HG03108 (cell line): ENCODE measurements at regions not wholly inside any gene's neighbourhood (a gene's known extent, or its start where the extent isn't known, plus 50 kb on each side); places are given as distances from the start of the nearest gene placed in this dataset.

ENCODE experiments used
- ATAC-seq: cut with Tn5 transposase; IDR thresholded peaks from one replicate; pipeline ENCODE4 v1.9.1; 2021; ENCODE audit warnings: moderate library complexity; ENCODE audit not compliant: unreplicated experiment

DNA sequence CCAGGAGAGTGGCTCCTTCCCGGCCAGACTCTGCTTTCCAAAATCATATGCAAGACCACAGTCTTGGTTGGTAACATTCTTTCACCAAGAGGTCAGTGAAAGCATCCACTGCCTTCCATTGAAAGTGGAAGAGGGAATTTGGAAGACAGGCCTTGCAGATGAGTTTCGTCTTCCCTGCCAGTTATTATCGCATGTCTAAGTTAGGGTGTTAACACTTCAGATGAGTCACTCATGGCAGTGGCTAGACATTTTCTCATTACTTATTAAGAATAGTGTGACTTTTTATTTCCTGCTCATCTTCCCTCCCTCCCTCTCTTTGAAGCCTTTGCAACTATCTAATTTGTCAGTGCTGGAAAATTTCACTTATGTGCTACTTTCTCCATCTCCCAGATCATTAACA lies 102.9 kb upstream of the EPB41L3 start:
- ATAC-seq = no peak

- ATAC-seq = no peak
Observed at GRCh38 chr18:5643288-5643687, 99.5 kb upstream of the EPB41L3 start.

- ATAC-seq = no peak
Observed at GRCh38 chr18:5640939-5641338, 97.1 kb upstream of the EPB41L3 start.

GRCh38 chr18:5639131-5639530 lies 95.3 kb upstream of the EPB41L3 start:
- no peak for ATAC-seq

DNA sequence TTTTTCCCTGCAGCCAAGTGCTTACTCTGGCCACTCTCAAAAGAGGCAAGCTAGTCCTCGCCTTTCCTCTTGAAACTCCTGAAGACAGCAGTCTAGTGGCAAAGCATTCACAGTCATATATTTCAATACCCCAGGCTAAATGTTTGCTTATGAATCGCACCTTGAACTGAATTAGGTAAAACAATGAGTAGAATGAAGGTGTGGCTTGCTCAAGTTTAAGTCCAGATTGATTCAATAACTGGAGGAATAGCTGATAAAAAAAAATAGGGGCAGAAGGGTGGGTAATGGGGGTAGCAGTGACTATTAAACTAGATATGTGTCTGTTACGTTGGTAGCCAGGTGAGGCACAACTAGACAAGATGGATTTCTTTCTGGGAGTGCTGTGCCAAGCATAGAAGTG lies 88.2 kb upstream of the EPB41L3 start:
- no peak for ATAC-seq

- ATAC-seq = no peak
Observed at GRCh38 chr18:5630900-5631413, 87.2 kb upstream of the EPB41L3 start.

- peak; percentile 61 for ATAC-seq
Observed at GRCh38 chr18:5630057-5630899, 86.5 kb upstream of the EPB41L3 start.

GRCh38 chr18:5628512-5629255 lies 84.9 kb upstream of the EPB41L3 start:
- no peak for ATAC-seq

- ATAC-seq = no peak
Observed at GRCh38 chr18:5627776-5628511, 84.1 kb upstream of the EPB41L3 start.

- no peak for ATAC-seq
Observed at GRCh38 chr18:5626130-5626880, 82.5 kb upstream of the EPB41L3 start.

DNA sequence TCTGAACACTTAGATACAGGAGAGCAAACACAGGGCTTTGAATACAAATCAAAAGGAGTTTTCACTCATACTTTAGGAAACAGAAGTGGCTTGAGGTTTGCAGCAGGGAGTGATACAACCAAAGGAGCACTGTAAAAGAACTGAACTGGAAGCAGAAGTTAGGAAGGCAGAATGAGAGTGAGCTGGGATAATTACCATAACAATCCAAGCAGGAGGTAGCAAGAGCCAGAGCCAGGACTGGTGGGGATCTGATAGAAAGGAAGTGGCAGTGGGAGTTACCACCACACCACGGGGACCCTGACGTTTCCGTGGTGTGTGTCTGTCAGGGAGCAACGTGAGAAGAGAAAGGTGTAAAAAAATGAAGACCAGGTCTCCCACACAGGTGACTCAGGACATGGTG lies 81.3 kb upstream of the EPB41L3 start:
- ATAC-seq = no peak

GRCh38 chr18:5622905-5623304 lies 79.1 kb upstream of the EPB41L3 start:
- ATAC-seq = no peak

GRCh38 chr18:5620289-5620688 lies 76.5 kb upstream of the EPB41L3 start:
- ATAC-seq = no peak

DNA sequence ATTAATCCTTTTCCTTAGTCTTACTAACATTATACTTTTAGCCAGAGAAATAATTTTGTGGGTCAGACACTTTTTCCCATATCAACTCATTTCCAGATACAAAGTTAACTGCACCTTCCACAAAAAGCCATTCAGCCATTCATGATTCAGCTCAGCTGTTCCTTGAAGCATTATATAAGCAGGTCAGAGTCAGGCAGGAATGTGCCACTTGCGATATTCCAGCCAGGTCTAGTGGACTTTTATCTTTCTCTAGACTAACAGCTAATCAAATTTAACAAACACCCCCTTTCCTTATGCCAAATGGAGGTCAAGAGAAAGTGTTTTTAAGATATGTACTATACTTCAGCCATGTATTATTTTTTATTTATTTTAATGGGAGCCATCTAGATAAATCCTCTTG lies 75.6 kb upstream of the EPB41L3 start:
- ATAC-seq = no peak

- ATAC-seq = no peak
Observed at GRCh38 chr18:5618047-5618688, 74.4 kb upstream of the EPB41L3 start.

- ATAC-seq = no peak
Observed at GRCh38 chr18:5611221-5611620, 67.4 kb upstream of the EPB41L3 start.

GRCh38 chr18:5608846-5609245 lies 65.0 kb upstream of the EPB41L3 start:
- no peak for ATAC-seq

GRCh38 chr18:5606951-5607350 lies 63.2 kb upstream of the EPB41L3 start:
- ATAC-seq = no peak

DNA sequence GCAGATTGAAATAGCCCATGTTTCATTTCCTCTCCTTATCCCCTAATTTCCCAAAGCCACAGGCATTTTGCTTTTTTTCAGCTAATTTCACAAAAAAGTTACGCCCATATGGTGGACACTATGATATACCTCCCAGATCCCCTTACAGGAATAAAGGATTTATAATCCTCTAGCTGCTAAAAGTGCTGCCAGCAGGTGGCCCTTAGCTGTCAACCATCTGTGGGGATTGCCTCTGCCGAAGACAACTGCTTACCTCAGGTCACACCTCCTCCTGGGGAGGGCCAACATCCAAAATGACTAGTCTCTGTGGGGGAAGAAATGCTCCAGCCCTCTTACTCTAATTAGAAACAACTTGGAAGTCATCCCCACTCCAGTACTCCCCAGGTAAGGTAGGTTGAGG lies 61.0 kb upstream of the EPB41L3 start:
- no peak for ATAC-seq

GRCh38 chr18:5603153-5603552 lies 59.4 kb upstream of the EPB41L3 start:
- ATAC-seq = no peak
